ENCODE measurements at regions not wholly inside any gene's neighbourhood (a gene's known extent, or its start where the extent isn't known, plus 50 kb on each side); places are given as distances from the start of the nearest gene placed in this dataset.

GRCh38 chr9:107872457-107873192, 383.1 kb upstream of the KLF4 start:
- no peak overlapping the region for H3K4me3 ChIP-seq (replicated peaks; ENCODE audit: low read depth, low read length)
- TF ChIP-seq CTCF (IDR thresholded peaks at IDR 0.05; ENCODE audit: low read depth, low read length, missing control alignments): no peak
- DNase-seq (ENCODE audit: extremely low read depth, low read depth): no peak

DNA sequence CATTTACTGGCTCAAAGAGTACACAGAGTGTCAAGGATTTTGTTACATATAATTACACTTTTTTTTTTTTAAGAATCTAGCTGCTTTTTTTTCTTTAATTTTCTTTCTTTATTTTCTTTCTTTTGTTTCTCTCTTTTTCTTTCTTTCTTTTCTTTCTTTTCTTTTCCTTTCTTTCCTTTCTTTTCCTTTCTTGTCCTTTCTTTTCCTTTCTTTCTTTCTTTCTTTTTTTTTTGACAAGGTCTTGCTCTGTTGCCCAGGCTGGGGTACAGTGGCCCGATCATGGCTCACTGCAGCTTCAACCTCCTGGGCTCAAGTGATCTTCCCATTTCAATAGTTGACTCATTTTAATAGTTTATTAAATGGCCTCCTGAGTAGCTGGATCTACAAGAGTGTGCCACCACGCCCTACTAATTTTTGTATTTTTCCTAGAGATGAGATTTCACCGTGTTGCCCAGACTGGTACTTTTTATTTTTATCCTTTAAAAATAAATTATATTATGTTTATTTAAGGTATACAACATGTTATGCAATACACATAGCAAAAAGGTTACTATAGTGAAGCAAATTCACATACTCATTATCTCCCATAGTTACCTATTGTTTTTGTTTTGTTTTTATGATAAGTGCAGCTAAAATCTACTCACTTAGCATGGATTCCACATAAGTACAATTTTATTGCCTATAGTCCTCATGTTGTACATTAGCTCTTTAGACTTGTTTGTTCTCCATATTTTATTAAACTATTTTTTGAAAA, 381.5 kb upstream of the KLF4 start:
- DNase-seq (ENCODE audit: extremely low read depth, low read depth): no peak
- H3K4me3 ChIP-seq (replicated peaks; ENCODE audit: low read depth, low read length): no peak overlapping the region
- TF ChIP-seq CTCF (IDR thresholded peaks at IDR 0.05; ENCODE audit: low read depth, low read length, missing control alignments): no peak

DNA sequence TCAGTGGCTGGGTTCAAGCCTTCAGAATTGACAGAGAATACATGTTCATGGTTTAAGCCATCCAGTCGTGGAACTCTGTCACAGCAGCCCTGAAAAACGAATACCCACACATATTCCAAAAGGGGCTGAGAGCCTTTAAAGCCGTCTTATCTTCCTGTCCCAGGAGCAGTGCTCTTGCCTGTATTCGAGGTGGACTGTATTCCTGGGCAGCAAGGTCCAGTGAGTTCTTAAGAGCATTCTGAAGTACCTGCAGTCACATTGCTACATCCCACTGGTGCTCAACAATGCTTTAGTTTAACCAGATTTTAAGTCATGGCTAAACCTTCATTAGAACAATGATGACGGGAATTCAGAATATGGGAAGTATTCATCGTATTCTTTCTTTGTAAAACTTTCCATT, 380.7 kb upstream of the KLF4 start:
- no peak overlapping the region for H3K4me3 ChIP-seq (replicated peaks; ENCODE audit: low read depth, low read length)
- DNase-seq (ENCODE audit: extremely low read depth, low read depth): no peak
- no peak for TF ChIP-seq CTCF (IDR thresholded peaks at IDR 0.05; ENCODE audit: low read depth, low read length, missing control alignments)

DNA sequence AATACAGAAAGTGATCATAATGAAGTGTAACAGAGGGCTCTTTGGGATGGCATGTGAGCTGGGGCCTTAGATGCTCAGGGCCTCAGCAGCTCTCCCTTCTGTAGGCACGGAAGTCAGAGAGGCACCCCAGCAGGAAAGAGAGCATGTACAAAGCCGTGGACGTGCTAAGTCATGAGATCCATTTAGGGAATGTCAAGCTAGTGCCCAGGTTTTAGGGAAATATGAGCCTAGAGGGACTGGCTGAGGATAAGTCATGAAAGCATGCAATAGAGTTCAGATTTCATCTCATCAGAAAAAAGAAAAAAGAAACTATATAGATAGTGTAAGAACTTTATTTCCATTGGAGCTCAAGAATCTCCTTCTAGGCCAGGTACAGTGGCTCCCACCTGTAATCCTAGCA, 379.5 kb upstream of the KLF4 start:
- no peak overlapping the region for H3K4me3 ChIP-seq (replicated peaks; ENCODE audit: low read depth, low read length)
- no peak for TF ChIP-seq CTCF (IDR thresholded peaks at IDR 0.05; ENCODE audit: low read depth, low read length, missing control alignments)
- DNase-seq (ENCODE audit: extremely low read depth, low read depth): no peak

DNA sequence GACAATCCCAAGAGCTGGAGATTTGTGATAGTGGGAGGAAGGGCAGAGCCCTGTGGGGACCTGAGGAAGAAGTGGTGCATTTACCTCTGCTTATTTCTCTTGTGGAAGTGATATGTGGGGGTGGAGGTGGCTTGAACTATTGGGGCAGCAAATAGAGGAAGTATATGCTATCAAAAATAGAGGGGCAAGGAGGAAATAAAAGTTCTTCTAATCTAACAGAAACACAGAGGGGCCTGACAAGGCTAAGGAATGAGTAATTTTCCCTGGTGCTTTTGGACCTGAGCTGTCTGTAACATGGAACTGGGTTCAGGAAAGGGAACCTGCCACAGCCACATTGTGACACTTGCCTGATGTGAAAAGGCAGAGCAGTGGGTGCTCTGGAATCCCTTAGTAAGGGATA, 378.6 kb upstream of the KLF4 start:
- no peak overlapping the region for H3K4me3 ChIP-seq (replicated peaks; ENCODE audit: low read depth, low read length)
- no peak for TF ChIP-seq CTCF (IDR thresholded peaks at IDR 0.05; ENCODE audit: low read depth, low read length, missing control alignments)
- no peak for DNase-seq (ENCODE audit: extremely low read depth, low read depth)

DNA sequence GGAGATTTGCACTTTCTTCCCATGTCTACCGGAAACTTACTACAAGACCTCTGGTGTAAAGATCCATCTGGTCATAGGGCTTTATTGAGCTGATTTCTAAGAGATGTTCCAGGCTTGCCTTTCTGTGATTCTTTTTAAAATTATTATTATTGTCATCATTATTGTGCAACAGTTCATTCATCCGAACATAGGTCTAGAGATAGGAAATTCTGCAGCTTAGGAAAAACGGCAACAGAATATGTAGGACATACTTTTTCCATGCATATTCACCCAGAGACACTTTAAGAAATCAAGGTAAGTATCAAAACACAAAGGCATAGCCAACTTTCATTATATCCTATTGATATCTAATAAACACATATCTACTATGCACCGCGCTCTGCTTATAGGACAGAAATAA, 378.2 kb upstream of the KLF4 start:
- H3K4me3 ChIP-seq (replicated peaks; ENCODE audit: low read depth, low read length): no peak overlapping the region
- no peak for TF ChIP-seq CTCF (IDR thresholded peaks at IDR 0.05; ENCODE audit: low read depth, low read length, missing control alignments)

More for the DNA sequence above, 378.2 kb upstream of the KLF4 start:
- DNase-seq (ENCODE audit: extremely low read depth, low read depth): no peak

All from HFF-Myc (cell line).